GM21515 (cell line): ENCODE measurements at regions not wholly inside any gene's neighbourhood (a gene's known extent, or its start where the extent isn't known, plus 50 kb on each side); places are given as distances from the start of the nearest gene placed in this dataset.

Experiments used
- ATAC-seq: cut with Tn5 transposase; IDR thresholded peaks from one replicate; pipeline ENCODE4 v1.9.1; 2021; ENCODE audit not compliant: unreplicated experiment

DNA sequence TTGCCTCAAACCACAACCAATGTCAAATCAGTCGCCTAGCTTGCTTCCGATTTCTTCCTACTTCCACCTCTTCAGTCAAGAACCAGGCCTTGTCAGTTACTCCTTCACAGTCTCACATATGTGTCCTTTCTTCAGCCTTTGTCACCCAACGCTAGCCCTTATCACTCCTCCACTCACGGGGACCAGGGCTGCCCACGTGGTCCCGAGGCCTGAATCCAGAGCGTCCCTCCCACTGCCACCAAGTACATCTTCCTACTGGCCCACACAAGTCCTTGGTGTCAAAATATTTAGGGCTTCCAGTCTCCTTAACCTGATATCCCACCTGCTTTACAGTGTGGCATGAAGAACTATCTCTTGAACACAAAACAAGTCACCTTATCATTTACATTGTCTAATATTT, 119.1 kb upstream of the SPRED2 start:
- ATAC-seq: no peak

DNA sequence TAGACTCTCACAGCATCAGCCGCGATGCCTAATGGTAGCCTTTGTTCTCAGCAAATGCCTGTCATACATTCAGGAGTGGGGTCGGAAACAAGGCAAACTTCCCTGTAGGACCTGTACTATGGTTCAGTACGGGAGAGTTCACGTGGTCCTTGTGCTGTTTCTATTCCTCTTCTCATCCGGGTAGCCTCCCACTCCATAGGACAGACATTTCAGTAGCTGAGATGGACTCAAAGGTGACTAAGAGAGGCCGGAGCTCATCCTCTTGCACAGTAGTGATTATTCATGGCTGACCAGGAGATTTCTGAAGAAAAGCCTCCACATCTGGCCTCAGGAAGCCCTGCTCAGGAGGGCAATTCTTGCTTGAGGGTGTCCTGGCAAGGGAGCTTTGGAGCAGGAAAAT, 117.8 kb upstream of the SPRED2 start:
- ATAC-seq: no peak

DNA sequence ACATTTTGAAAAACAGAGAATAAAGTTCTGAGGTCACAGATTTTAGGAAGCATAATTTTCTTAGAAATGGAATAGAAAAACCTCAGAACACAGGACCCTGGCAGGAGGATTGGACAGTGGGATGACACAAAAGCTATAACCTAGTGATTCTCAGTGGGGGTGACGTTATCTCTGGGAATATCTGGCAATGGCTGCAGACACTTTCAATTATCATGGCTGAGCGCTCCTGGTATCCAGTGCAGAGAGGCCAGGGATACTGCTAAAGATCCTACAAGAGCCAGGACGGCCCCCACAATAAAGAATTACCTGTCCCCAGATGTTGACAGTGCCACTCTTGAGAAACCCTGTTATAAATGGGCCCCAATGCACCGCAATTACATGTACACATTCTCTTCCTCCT, 117.2 kb upstream of the SPRED2 start:
- ATAC-seq: no peak

DNA sequence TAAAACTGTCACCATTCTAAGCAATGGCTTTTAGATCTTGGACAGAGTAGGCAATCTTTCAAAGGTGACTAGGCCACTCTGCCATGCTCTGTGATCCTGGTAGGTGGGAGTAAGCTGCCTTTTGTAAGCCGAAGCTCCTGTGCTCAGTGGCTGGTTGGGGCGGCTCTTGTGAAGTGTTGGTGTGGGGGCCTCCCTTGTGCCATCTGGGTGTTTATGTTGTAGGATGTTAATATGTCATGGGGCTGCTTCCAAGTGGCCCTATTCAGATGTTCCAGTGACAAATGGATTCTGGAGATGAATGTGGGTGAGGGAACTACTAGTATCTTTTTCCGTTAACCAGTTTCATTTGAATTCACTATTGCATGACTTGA, 116.8 kb upstream of the SPRED2 start:
- no peak for ATAC-seq

DNA sequence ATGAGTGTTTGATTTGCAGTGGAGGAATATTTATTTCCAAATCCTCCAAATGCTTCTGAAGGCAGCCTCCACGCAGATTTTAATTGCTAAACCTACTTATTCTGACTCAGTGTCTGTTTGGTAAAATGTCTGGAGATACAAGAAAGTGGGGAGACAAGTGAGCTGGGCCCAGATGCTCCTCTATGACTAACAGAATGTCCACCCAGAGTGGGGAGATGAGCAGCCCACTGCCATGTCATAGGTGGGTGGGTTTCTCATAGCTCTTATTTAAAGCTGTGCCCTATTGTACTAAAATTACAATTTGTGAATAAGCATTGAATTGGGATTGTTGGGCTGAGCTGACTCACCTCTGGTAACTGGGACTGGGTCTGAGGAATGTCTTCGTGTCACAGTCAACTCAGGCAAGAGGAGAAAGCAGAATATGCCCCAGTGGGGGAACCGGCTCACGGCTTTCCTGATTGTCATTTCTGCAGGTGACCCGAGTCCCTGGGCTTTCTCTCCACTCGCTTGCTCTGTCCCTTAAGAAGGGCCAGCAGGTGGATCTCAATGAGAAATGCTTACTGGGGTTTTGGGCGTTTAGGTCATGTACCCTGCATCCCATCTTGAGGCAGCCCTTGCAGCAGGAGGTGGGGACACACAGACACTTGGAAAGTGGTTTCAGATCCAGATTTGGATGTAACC, 116.3 kb upstream of the SPRED2 start:
- ATAC-seq: no peak

DNA sequence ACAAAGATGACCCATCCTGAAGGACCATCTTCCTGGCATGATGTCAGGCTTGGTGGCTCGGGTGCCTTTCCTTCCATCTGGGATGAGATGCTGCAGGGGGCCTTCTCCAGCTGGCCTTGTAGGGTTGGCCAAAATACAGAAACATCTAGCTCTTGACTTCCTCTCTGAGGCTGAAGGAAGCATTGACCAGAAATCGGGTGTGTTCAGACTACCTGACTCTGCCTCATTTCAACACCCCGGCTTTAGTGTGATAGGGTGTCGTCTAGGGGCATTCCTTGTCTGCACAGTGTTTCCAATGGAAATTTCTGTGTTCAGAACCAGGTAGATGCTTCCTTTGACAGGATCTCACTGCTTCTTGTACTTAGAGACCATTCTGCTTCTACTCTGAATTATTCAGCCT, 115.7 kb upstream of the SPRED2 start:
- ATAC-seq: no peak

DNA sequence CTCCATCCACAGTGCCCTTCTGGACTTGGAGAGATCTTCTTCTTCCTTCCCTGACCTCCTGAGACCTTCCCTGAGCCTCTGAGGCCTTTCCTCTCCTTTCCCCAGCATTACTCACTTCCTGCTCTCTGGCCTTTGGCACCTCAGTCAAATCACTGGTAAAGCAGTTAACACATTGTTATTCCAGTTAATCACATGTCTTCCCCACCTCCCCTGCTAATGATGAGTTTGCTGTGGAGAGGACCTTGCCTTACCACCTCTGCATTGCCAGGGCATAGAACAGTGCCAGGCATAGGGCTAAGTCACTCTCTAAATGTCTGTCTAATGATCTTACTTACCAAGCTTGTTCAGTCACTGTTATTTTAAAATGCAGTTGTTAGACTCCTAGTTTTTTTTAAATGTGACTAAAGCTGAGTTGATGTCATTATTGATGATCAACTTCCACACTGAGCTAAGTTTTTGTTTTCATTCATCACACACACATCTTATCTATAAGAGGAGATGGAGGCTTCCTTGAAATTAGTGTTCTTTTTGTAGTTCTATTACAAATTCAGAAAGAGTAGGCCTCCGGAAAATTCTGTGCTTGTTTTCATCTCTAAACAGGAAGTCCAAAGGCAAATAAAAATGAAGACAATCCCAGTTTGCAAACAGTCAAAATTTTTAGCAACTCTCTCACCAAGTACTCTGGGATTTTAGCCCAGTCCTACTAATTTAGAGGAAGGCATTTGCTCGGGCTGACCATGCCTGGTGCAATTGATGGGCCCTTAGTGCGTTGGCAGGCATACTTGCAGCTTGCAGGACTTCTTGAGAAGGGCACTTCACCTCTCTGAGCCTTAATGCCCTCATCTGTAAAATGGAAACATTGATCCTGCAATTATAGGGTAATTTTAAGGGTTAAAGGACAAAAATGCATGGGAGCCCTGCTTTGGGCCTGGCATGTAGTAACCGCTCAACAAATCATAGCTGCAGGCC, 113.7 kb upstream of the SPRED2 start:
- no peak for ATAC-seq

DNA sequence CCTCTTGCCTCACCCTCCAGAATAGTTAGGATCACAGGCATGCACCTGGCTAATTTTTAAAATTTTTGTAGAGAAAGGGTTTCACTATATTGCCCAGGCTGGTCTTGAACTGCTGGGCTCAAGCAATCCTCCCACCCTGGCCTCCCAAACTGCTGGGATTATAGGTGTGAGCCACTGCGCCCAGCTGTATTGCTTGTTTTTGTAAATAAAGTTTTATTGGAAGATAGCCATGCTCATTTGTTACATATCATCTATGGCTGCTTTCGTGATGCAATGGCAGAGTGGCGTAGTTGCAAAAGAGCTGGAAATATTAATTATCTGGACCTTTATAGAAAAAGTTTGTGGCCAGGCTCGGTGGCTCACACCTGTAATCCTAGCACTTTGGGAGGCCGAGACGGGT, 109.4 kb upstream of the SPRED2 start:
- no peak for ATAC-seq

DNA sequence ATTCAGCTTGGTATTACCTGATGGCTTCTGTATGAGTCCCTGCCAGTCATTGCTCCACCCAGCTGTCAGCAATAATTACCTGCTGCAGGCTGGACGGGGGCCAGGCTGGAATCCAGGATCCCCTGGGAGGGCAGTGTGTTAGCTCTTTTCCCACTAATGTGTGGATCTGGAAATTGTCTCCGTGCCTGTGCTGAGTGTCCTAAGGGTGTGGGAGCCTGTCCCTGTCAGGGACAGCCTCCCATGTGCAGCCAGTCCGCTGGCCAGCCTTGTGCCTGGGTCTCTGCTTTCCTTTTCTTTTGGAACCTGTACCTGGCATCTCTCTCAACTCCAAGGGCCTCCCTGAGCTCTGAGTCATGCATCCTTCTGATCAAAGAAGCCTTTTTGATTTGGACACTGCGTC, 107.2 kb upstream of the SPRED2 start:
- no peak for ATAC-seq

DNA sequence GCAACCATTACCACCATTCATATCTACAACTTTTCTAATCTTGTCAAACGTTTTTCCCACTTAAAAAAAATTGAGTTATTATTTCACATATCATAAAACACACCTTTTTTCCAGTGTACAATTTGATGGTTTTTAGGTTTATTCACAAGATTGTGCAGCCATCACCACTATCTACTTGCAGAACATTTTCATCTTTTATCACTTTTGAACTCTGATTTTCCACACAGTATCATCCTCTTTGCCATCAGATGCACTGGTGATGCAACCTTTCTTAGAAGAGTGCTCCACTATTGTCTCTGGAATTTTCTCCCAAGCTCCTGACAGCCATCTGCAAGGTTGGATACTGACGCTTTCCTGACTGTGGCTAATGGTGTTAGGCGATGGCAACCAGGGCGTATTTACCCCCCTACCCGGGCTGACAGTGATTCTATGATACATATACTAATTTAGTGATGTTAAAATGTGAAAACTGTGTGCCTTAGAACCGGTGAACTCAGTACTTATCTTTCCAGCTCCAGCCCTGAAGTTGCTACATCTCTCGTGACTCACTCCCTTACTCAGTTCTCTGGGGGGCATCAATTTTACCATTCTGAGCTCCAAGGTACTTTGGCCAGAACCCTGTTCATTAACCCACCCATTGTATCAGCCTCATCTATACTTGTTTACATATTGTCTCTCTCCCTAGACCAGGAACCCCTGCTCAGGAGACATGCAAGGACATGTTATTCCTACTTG, 105.4 kb upstream of the SPRED2 start:
- ATAC-seq: no peak

DNA sequence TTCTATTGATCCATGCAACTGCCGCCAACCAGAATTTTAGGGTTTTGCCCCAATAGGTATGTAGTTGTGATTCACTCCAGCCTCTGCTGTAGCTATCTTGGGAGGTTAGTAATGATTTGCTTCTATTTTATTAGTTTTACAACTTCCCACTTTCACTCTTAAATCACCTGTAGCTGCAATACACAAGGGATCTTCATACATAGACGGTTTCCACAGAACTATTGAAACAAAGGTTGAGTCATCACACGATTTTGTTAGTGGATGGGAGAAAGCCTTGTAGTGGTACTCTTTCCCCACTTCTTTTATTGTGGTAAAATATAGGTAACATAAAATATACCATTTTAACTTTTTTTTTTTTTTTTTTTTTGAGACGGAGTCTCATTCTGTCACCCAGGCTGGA, 104.2 kb upstream of the SPRED2 start:
- ATAC-seq: peak; percentile 73

DNA sequence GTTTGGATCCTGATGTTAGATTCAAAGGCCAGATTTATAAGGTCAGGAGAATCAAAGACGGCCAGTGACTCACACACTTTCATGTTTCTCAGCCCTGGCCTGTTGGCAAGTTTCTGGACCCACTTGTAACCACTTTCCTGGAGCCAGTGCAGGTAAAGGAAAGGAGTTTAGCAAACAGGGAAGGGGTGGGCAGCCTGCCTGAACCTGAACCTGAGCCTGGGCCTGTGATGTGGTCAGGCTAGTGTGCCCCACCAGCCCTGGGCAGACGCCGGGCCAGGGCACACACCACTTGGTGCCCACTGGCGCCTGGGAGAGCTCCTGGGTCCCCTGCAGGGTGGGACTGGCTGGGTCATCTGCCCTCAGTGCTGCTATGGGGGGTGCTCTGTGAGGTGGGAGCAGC, 100.5 kb upstream of the SPRED2 start:
- no peak for ATAC-seq

DNA sequence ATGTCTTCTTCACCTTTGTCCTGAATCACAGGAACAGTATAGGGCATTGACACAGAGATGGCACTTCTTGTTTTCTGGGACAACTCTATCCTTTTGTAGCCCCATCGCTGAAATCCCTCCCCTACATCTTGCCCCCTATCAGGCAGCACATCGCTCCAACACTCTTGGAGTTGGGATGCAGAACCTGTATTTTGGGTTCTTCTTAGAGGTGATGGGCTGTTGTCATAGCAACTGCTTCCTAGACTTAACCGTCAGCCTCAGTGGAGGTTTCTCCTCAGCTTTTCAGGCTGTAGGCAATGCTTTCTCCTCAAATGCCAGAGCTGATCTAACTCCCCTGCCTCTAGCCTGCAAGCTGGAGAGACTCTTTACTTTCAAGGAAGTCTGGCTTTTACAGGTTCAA, 99.9 kb upstream of the SPRED2 start:
- ATAC-seq: no peak

DNA sequence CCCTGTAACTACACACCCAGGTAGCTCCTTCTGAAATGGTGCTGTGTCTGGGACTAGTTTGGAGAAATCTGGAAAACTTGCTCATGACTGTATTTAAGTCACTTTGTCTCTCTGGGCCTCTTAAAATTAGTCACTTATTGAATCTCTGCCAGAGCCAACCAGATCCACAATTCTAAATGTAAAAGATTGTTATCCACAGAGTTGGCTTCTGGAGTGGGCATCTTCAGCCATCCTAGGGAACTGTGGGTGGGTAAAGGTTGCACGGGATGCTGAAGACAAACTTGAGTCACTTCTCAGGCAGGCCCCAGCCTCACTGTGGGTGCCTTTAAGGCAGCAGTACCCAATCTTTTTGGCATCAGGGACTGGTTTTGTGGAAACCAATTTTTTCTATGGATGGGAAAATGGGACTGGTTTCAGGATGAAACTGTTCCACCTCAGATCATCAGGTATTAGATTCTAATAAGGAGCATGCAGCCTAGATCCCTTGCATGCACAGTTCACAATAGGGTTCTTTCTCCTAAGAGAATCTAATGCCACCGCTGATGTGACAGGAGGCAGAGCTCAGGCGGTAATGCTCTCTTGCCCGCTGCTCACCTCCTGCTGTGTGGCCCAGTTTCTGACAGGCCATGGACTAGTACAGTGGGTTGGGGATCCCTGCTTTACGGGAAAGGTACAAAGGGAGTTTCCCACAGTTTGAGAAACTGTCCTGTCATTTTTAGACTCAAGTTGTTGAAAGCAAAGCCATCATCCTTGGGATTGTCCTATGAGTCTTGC, 98.3 kb upstream of the SPRED2 start:
- no peak for ATAC-seq

DNA sequence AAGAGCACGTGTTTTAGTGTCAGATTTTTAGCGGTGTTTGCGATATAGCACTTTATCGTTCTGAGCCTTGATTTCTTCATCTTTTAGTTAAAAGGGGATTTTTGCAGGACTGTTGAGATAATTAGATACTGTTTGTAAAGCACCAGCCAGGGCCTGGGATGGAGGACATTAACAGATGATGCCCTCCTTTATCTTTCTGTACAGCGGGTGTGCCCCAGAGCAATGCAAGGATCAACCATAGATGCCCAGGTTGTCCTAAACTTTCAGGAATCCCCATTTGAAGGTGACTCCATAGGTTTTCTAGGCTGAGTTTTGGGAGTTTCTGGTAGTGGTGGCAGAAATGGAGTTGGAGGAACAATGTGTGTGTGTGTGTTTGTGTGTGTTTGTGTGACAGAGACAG, 97.0 kb upstream of the SPRED2 start:
- ATAC-seq: no peak

DNA sequence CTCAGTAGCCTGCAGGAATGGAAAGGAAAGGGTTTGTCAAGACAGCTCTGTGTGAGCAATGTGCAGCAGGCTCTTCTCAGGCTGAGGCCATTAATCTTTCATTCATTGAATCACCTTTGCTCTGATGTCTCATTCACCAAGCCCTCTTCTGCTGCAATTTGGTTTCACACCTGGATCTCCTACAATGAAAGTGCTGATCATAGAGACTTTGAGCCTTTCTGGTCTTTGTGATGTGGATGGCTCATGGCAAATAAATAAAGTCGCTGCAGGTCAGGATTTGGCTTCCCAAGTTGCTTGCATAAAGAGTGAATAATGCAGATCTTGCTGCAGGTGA, 95.8 kb upstream of the SPRED2 start:
- ATAC-seq: no peak

DNA sequence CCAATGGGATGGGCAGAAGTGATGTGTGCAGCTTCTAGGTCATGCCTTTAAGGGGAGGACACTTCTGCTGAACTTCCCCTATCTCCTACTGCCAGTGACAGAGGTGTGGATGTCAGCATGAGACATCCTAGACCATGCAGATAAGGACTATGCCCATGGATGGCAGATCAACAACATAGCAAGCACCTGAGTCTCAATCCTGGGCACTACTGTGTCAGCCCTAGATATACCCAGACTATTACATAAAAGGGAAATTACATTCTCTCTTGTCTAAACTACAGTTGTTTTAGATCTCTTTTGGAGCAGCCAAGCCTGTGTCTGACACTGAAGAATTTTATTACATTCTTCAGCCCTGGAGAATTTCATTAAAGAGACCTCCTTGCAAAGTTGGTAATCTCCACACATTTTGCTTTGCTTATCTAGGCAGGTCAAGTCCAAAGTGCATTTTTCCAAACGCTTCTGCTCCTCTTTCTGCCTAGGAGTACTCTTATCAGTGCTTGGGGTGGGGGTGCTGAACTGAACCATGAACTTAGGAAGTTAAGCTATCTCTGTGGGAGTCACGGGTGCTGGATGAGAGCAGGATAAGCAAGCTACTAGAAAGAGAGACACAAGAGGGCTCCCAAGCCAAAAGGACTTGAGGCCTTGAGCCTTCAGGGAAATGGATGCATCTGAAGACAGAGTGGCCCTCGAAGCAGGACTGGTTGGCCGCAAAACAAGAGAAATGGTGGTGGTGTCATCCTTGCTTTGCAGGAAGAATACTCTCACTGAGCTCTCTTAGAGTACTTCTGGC, 95.2 kb upstream of the SPRED2 start:
- no peak for ATAC-seq

DNA sequence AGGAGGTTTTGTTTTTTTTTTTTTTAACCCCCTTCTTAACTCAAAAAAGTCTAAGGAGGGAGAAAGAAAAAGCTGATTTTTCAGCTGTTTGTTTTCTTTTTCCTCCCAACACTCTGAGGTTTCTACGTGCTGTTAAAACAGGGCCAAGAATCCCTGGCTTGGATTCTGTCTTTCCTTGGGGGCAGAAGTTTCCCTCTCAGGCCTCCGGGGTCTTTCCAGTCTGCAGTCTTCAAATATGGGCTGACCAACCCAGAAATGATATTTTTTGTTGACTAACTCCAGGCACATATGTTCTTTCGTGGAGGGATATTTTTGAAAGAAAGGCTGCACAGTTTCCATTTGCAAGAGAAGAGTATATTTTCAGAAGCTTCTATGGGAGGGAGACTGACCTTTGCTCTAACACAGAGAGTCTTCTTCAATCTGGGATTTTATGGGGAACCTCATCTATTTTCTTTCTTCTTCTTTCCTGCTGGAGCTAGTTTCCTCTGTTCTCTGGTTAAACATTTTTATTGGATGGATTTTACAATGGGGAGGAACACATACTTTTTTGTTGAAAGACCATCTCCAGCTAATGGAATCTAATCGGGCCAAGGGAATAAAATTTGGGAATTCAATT, 93.3 kb upstream of the SPRED2 start:
- ATAC-seq: no peak

DNA sequence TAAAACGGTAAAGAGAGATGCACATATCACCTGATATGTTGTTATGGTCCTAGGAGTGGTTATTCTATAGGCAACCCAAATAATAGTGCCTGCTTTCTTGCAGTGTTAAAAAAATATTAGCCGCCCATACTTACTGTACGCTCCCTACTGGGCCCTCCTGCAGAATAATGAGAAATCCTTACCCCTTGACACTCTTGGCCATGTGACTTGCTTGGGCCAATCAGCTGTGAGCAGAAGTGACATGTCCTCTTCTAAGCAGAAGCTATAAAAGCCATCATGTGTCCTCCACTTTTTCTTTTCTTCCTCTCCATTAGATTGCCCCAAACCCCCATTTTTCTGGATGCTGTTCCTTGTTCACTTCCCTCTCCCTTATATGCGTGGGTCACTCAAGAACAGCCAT, 90.5 kb upstream of the SPRED2 start:
- no peak for ATAC-seq

DNA sequence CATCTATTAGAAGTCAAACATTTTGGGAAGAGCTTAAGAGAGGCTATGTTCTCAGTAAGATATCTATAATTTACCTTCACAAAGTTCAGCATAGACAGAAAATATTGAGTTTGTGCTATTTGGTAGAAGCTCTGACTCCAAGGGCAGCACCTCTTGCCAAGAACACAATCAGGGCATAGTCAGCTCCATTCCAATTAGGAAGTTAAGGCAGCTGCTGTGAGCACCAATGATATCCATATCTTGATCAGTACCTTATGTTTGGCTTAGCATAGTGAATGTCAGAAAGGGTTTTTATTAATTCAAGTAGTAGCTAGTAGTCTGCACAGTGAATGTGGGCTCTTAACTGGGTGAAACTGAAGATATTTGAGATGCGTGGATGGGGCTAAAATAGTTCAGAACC, 86.4 kb upstream of the SPRED2 start:
- ATAC-seq: no peak
